ENCODE measurements at regions not wholly inside any gene's neighbourhood (a gene's known extent, or its start where the extent isn't known, plus 50 kb on each side); places are given as distances from the start of the nearest gene placed in this dataset.

DNA sequence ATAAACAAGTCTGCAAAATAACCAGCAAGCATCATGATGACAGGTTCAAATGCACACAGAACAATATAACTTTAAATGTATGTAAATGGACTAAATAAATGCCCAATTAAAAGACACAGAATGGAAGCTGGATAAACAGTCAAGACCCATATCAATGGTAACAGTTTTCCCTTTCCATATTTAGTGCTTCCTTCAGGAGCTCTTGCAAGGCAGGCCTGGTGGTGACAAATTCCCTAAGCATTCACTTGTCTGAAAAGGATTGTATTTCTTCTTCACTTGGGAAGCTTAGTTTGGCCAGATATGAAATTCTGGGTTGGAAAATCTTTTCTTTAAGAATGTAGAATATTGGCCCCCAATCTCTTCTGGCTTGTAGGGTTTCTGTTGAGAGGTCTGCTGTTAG lies 120.2 kb upstream of the RASA1 start:
- H3K79me2 ChIP-seq (ENCODE audit: insufficient read depth, low read length), result no peaks in the 10 kb centered on the region
- no peaks in the 10 kb centered on the region for H4K20me1 ChIP-seq (ENCODE audit: insufficient read depth, low read length)
- TF ChIP-seq, protein P1, sequence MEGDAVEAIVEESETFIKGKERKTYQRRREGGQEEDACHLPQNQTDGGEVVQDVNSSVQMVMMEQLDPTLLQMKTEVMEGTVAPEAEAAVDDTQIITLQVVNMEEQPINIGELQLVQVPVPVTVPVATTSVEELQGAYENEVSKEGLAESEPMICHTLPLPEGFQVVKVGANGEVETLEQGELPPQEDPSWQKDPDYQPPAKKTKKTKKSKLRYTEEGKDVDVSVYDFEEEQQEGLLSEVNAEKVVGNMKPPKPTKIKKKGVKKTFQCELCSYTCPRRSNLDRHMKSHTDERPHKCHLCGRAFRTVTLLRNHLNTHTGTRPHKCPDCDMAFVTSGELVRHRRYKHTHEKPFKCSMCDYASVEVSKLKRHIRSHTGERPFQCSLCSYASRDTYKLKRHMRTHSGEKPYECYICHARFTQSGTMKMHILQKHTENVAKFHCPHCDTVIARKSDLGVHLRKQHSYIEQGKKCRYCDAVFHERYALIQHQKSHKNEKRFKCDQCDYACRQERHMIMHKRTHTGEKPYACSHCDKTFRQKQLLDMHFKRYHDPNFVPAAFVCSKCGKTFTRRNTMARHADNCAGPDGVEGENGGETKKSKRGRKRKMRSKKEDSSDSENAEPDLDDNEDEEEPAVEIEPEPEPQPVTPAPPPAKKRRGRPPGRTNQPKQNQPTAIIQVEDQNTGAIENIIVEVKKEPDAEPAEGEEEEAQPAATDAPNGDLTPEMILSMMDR (IDR thresholded peaks at IDR 0.05; ENCODE audit: low read length), result no peak
- no peak for TF ChIP-seq EZH2 (IDR thresholded peaks at IDR 0.05; ENCODE audit: borderline replicate concordance, low read length)
- no peaks in the 10 kb centered on the region for H3K9me2 ChIP-seq (ENCODE audit: low read depth, low read length)
- no peaks in the 10 kb centered on the region for H3F3A ChIP-seq (ENCODE audit: insufficient read depth, low read length)
- H3K4me2 ChIP-seq (ENCODE audit: low read length), result no peak overlapping the region
- no peak overlapping the region for H2AFZ ChIP-seq (ENCODE audit: low read length)
- H3K4me1 ChIP-seq (ENCODE audit: insufficient read depth, low read length, severe bottlenecking), result no peaks in the 10 kb centered on the region
- no peaks in the 10 kb centered on the region for H3K9me3 ChIP-seq (ENCODE audit: low read length)
- no peak overlapping the region for H3K27ac ChIP-seq (ENCODE audit: low read depth, low read length, poor library complexity, severe bottlenecking)
- no peaks in the 10 kb centered on the region for H3K36me3 ChIP-seq (ENCODE audit: insufficient read depth, low read length)
- H3K9ac ChIP-seq (ENCODE audit: low read length), result no peak overlapping the region
- no peaks in the 10 kb centered on the region for H3K27me3 ChIP-seq (ENCODE audit: insufficient read depth, low read length)
- no peak overlapping the region for H3K4me3 ChIP-seq (ENCODE audit: low read depth, low read length, poor library complexity, severe bottlenecking)

DNA sequence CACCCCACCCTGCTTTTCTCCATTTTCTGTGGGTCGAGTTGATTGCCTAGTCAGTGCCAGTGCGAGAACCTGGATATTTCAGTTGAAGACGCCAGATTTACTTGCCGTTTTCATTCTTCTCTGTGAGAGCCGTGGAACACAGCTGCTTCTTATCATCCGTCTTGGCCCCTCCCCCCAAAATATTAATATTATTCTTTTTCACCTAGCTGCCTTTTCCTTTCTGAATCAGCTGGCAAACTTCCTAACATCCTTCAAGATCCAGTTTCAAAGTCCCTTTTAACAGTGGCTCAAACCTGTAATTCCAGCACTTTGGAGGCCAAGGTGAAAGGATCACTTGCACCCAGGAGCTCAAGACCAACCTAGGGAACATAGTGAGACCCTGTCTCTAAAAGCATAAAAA lies 117.1 kb upstream of the RASA1 start:
- TF ChIP-seq, protein P1 (IDR thresholded peaks at IDR 0.05; ENCODE audit: low read length), result no peak
- no peak for TF ChIP-seq EZH2 (IDR thresholded peaks at IDR 0.05; ENCODE audit: borderline replicate concordance, low read length)
- Histone ChIP-seq H3K9me3 (ENCODE audit: low read length) (no peaks in the 10 kb centered on the region), H4K20me1 (ENCODE audit: insufficient read depth, low read length) (no peaks in the 10 kb centered on the region), H3K79me2 (ENCODE audit: insufficient read depth, low read length) (no peaks in the 10 kb centered on the region), H3K9ac (ENCODE audit: low read length) (no peak overlapping the region), H3K36me3 (ENCODE audit: insufficient read depth, low read length) (no peaks in the 10 kb centered on the region), H3K9me2 (ENCODE audit: low read depth, low read length) (no peaks in the 10 kb centered on the region), H3K4me1 (ENCODE audit: insufficient read depth, low read length, severe bottlenecking) (no peaks in the 10 kb centered on the region), H3K27ac (ENCODE audit: low read depth, low read length, poor library complexity, severe bottlenecking) (no peak overlapping the region), H3K4me3 (ENCODE audit: low read depth, low read length, poor library complexity, severe bottlenecking) (no peak overlapping the region), H3K4me2 (ENCODE audit: low read length) (no peak overlapping the region), H2AFZ (ENCODE audit: low read length) (no peak overlapping the region), H3F3A (ENCODE audit: insufficient read depth, low read length) (no peaks in the 10 kb centered on the region), H3K27me3 (ENCODE audit: insufficient read depth, low read length) (no peaks in the 10 kb centered on the region)

DNA sequence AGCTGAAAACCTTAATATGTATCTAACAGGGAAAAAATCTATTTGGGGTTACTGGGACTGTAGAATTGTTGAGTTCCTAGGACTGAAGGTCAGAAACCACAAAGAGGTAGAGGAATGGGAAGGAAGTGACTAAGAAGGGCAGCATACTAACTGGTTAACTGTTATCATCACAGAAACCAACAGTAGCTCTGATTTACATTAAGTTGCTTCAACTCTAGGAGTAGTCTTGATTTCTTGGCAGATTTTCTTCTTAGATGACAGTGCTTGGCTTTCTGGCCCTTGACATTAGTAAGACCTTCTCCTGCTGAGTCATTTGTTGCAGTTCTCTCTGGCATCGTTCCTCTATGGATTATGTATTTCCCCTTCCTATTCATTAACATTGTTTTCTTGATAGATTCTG lies 116.1 kb upstream of the RASA1 start:
- H3K4me1 ChIP-seq (ENCODE audit: insufficient read depth, low read length, severe bottlenecking), result no peaks in the 10 kb centered on the region
- no peaks in the 10 kb centered on the region for H3K36me3 ChIP-seq (ENCODE audit: insufficient read depth, low read length)
- no peaks in the 10 kb centered on the region for H3K9me3 ChIP-seq (ENCODE audit: low read length)
- H2AFZ ChIP-seq (ENCODE audit: low read length), result no peak overlapping the region
- H4K20me1 ChIP-seq (ENCODE audit: insufficient read depth, low read length), result no peaks in the 10 kb centered on the region
- no peak for TF ChIP-seq EZH2 (IDR thresholded peaks at IDR 0.05; ENCODE audit: borderline replicate concordance, low read length)
- TF ChIP-seq, protein P1 (IDR thresholded peaks at IDR 0.05; ENCODE audit: low read length), result no peak
- H3K27ac ChIP-seq (ENCODE audit: low read depth, low read length, poor library complexity, severe bottlenecking), result no peak overlapping the region
- no peak overlapping the region for H3K9ac ChIP-seq (ENCODE audit: low read length)
- no peaks in the 10 kb centered on the region for H3F3A ChIP-seq (ENCODE audit: insufficient read depth, low read length)
- no peak overlapping the region for H3K4me2 ChIP-seq (ENCODE audit: low read length)
- H3K79me2 ChIP-seq (ENCODE audit: insufficient read depth, low read length), result no peaks in the 10 kb centered on the region
- no peaks in the 10 kb centered on the region for H3K27me3 ChIP-seq (ENCODE audit: insufficient read depth, low read length)
- H3K9me2 ChIP-seq (ENCODE audit: low read depth, low read length), result no peaks in the 10 kb centered on the region
- H3K4me3 ChIP-seq (ENCODE audit: low read depth, low read length, poor library complexity, severe bottlenecking), result no peak overlapping the region
